Chondrocyte (in vitro differentiated cells): ENCODE measurements at regions not wholly inside any gene's neighbourhood (a gene's known extent, or its start where the extent isn't known, plus 50 kb on each side); places are given as distances from the start of the nearest gene placed in this dataset.

Experiments
- DNase-seq: peaks from one replicate; pipeline ENCODE4 v3.0.0; 2021; ENCODE audit warnings: mixed read lengths, low spot score
- H3K27ac Mint-ChIP-seq: one replicate; pipeline ENCODE4 v1.8.0; 2021; ENCODE audit warnings: mild to moderate bottlenecking, moderate library complexity, mixed read lengths; ENCODE audit not compliant: unreplicated experiment
- H3K27me3 Mint-ChIP-seq: 2 replicates; pipeline ENCODE4 v1.8.0; 2021; ENCODE audit warnings: low read depth, mixed read lengths
- H3K36me3 Mint-ChIP-seq: 2 replicates; pipeline ENCODE4 v1.8.0; 2021; ENCODE audit warnings: low read depth, mixed read lengths
- H3K4me1 Mint-ChIP-seq: 2 replicates; pipeline ENCODE4 v1.8.0; 2021; ENCODE audit warnings: low read depth, mild to moderate bottlenecking, mixed read lengths
- H3K4me3 Mint-ChIP-seq: one replicate; pipeline ENCODE4 v1.8.0; 2021; ENCODE audit warnings: mild to moderate bottlenecking, moderate library complexity, mixed read lengths; ENCODE audit not compliant: unreplicated experiment
- H3K9me3 Mint-ChIP-seq: 2 replicates; pipeline ENCODE4 v1.8.0; 2021; ENCODE audit warnings: low read depth, mixed read lengths
- TF ChIP-seq, protein P1 (sequence below): fragments of 200-600 bp; sonication (generic); IDR thresholded peaks from 2 replicates; pipeline ENCODE4 v1.5.0; 2021; ENCODE audit warnings: antibody characterized with exemption, mild to moderate bottlenecking, moderate library complexity

- no peaks in the 10 kb centered on the region for H3K9me3 Mint-ChIP-seq
- no peaks in the 10 kb centered on the region for H3K4me1 Mint-ChIP-seq
- TF ChIP-seq, protein P1, sequence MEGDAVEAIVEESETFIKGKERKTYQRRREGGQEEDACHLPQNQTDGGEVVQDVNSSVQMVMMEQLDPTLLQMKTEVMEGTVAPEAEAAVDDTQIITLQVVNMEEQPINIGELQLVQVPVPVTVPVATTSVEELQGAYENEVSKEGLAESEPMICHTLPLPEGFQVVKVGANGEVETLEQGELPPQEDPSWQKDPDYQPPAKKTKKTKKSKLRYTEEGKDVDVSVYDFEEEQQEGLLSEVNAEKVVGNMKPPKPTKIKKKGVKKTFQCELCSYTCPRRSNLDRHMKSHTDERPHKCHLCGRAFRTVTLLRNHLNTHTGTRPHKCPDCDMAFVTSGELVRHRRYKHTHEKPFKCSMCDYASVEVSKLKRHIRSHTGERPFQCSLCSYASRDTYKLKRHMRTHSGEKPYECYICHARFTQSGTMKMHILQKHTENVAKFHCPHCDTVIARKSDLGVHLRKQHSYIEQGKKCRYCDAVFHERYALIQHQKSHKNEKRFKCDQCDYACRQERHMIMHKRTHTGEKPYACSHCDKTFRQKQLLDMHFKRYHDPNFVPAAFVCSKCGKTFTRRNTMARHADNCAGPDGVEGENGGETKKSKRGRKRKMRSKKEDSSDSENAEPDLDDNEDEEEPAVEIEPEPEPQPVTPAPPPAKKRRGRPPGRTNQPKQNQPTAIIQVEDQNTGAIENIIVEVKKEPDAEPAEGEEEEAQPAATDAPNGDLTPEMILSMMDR = no peak
- no peak overlapping the region for H3K4me3 Mint-ChIP-seq
- peaks cover 15% of the 10 kb centered on the region for H3K27me3 Mint-ChIP-seq
- no peak overlapping the region for H3K27ac Mint-ChIP-seq
- DNase-seq = peak; percentile 86
- no peaks in the 10 kb centered on the region for H3K36me3 Mint-ChIP-seq
Measured at GRCh38 chr7:1297017-1297960, 64.6 kb downstream of the UNCX start.

- Mint-ChIP-seq H3K27ac (no peak overlapping the region), H3K27me3 (peaks cover 18% of the 10 kb centered on the region), H3K4me3 (no peak overlapping the region), H3K9me3 (no peaks in the 10 kb centered on the region), H3K4me1 (no peaks in the 10 kb centered on the region), H3K36me3 (no peaks in the 10 kb centered on the region)
- peak; percentile 67 for DNase-seq
- TF ChIP-seq, protein P1 = no peak
Measured at GRCh38 chr7:1298051-1298930, 65.6 kb downstream of the UNCX start.

DNA sequence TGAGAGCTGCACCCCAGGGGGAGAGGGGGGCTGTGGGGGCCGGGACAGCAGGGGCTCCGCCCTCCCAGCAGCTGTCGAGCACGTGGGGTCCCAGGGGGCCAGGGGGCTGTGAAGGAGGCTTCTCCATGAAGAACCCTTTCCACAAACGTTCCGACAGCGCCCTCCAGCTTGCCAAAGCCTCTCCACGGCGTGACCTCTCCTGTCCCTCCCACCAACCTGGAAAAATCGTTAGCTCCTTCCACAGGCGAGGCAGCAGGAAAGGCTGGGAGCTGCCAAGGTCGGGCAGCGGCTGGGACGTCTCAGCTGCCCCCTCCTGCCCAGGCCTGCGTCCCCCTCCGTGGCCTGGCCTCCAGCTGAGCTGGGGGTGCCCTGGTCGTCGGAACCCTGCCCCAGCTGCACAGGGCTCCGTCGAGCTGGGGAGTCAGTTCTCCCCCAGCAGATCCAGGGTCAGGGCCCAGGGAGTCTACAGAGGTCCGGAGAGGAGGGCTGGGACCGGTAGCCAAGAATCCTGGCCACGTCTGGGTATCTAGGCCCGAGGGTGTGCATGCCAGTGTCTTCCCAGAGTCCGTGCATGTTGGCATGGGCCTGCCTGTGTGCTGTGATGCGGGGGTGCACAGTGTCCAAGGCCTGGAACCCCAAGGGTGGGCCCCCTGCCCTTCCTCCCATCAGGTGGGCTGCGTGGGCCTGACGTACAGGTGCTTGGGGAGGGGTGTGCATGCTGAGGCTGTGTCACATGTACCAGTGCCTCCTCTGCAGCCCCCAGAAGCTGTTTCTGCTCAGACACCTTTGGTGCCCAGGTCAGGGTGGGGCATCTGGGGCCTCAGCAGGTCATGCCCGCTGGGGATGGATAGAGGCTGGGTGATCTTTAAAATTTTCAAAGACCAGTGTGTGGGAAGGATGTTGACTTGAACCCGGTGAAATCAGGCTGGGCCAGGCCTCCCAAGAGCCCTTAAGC lies 66.5 kb downstream of the UNCX start:
- peaks cover 21% of the 10 kb centered on the region for H3K27me3 Mint-ChIP-seq
- no peak overlapping the region for H3K4me3 Mint-ChIP-seq
- DNase-seq = no peak
- TF ChIP-seq, protein P1 = no peak
- H3K4me1 Mint-ChIP-seq = no peaks in the 10 kb centered on the region
- no peak overlapping the region for H3K27ac Mint-ChIP-seq
- H3K9me3 Mint-ChIP-seq = no peaks in the 10 kb centered on the region
- H3K36me3 Mint-ChIP-seq = no peaks in the 10 kb centered on the region

GRCh38 chr7:1300206-1300605 lies 67.5 kb downstream of the UNCX start:
- Mint-ChIP-seq H3K36me3 (no peaks in the 10 kb centered on the region), H3K4me3 (no peak overlapping the region), H3K9me3 (no peaks in the 10 kb centered on the region), H3K4me1 (no peaks in the 10 kb centered on the region), H3K27ac (no peak overlapping the region), H3K27me3 (peaks cover 31% of the 10 kb centered on the region)
- DNase-seq = no peak
- TF ChIP-seq, protein P1 = no peak
